ENCODE measurements at regions not wholly inside any gene's neighbourhood (a gene's known extent, or its start where the extent isn't known, plus 50 kb on each side); places are given as distances from the start of the nearest gene placed in this dataset.

DNA sequence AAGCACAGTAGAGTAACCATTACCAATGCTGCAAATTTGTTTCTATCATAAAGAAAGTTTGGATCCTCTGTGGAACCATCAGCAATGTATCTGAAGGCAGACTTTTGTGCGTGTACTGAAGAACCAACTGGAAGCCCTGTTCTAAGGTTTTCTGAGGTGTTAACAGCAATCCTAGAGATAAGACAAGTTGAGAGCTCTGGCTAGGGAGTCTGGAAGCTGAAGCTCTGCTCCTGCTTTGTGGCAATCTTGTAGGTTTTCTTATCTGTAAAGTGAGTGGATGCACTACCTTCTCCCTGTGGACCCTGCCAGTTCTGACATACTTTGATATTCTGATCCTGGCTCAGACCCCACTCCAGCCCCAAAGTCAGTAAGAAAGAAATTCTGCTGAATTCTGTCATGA is 171.2 kb upstream of the SLC14A2 start:
- no peak overlapping the region for H3K27ac ChIP-seq (ENCODE audit: extremely low read depth, low read depth, low read length)
- no peaks in the 10 kb centered on the region for H3K4me1 ChIP-seq (ENCODE audit: control insufficient read depth, insufficient read depth, low read length)
- POLR2A ChIA-PET = no interaction called here
- no peak overlapping the region for H3K4me3 ChIP-seq (ENCODE audit: low read depth, low read length)
- no peaks in the 10 kb centered on the region for H3K9me3 ChIP-seq (ENCODE audit: control insufficient read depth, insufficient read depth, low read depth, low read length)
- TF ChIP-seq KLF16 (tag by site-specific recombination; IDR thresholded peaks at IDR 0.05) (no peak), ZNF146 (tag by site-specific recombination; IDR thresholded peaks at IDR 0.05) (no peak), ZNF335 (tag by site-specific recombination; conservative IDR thresholded peaks at IDR 0.05) (no peak), ZNF629 (tag by site-specific recombination; IDR thresholded peaks at IDR 0.05) (no peak), ZFP3 (tag by site-specific recombination; IDR thresholded peaks at IDR 0.05; ENCODE audit: low read depth) (no peak), ZBTB1 (tag by site-specific recombination; IDR thresholded peaks at IDR 0.05) (no peak), SCRT1 (tag by site-specific recombination; IDR thresholded peaks at IDR 0.05; ENCODE audit: borderline replicate concordance) (no peak), SP7 (tag by site-specific recombination; IDR thresholded peaks at IDR 0.05) (no peak), ZBTB21 (tag by site-specific recombination; IDR thresholded peaks at IDR 0.05) (no peak), ZNF121 (tag by site-specific recombination; IDR thresholded peaks at IDR 0.05) (no peak), ZNF792 (tag by site-specific recombination; IDR thresholded peaks at IDR 0.05) (no peak), ZSCAN16 (tag by site-specific recombination; IDR thresholded peaks at IDR 0.05) (no peak), ZNF660 (tag by site-specific recombination; IDR thresholded peaks at IDR 0.05) (no peak), ZNF324 (tag by site-specific recombination; IDR thresholded peaks at IDR 0.05) (no peak)
- TF ChIP-seq, protein P1, sequence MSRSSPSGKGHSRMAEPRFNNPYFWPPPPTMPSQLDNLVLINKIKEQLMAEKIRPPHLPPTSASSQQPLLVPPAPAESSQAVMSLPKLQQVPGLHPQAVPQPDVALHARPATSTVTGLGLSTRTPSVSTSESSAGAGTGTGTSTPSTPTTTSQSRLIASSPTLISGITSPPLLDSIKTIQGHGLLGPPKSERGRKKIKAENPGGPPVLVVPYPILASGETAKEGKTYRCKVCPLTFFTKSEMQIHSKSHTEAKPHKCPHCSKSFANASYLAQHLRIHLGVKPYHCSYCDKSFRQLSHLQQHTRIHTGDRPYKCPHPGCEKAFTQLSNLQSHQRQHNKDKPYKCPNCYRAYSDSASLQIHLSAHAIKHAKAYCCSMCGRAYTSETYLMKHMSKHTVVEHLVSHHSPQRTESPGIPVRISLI (tag by site-specific recombination; IDR thresholded peaks at IDR 0.05) = no peak
- TF ChIP-seq, protein P2, sequence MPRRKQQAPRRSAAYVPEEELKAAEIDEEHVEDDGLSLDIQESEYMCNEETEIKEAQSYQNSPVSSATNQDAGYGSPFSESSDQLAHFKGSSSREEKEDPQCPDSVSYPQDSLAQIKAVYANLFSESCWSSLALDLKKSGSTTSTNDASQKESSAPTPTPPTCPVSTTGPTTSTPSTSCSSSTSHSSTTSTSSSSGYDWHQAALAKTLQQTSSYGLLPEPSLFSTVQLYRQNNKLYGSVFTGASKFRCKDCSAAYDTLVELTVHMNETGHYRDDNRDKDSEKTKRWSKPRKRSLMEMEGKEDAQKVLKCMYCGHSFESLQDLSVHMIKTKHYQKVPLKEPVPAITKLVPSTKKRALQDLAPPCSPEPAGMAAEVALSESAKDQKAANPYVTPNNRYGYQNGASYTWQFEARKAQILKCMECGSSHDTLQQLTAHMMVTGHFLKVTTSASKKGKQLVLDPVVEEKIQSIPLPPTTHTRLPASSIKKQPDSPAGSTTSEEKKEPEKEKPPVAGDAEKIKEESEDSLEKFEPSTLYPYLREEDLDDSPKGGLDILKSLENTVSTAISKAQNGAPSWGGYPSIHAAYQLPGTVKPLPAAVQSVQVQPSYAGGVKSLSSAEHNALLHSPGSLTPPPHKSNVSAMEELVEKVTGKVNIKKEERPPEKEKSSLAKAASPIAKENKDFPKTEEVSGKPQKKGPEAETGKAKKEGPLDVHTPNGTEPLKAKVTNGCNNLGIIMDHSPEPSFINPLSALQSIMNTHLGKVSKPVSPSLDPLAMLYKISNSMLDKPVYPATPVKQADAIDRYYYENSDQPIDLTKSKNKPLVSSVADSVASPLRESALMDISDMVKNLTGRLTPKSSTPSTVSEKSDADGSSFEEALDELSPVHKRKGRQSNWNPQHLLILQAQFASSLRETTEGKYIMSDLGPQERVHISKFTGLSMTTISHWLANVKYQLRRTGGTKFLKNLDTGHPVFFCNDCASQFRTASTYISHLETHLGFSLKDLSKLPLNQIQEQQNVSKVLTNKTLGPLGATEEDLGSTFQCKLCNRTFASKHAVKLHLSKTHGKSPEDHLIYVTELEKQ (tag by site-specific recombination; IDR thresholded peaks at IDR 0.05; ENCODE audit: borderline replicate concordance) = no peak
- TF ChIP-seq, protein P3, sequence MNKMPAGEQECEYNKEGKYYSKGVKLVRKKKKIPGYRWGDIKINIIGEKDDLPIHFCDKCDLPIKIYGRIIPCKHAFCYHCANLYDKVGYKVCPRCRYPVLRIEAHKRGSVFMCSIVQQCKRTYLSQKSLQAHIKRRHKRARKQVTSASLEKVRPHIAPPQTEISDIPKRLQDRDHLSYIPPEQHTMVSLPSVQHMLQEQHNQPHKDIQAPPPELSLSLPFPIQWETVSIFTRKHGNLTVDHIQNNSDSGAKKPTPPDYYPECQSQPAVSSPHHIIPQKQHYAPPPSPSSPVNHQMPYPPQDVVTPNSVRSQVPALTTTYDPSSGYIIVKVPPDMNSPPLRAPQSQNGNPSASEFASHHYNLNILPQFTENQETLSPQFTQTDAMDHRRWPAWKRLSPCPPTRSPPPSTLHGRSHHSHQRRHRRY (tag by site-specific recombination; IDR thresholded peaks at IDR 0.05) = no peak
- TF ChIP-seq, protein P4, sequence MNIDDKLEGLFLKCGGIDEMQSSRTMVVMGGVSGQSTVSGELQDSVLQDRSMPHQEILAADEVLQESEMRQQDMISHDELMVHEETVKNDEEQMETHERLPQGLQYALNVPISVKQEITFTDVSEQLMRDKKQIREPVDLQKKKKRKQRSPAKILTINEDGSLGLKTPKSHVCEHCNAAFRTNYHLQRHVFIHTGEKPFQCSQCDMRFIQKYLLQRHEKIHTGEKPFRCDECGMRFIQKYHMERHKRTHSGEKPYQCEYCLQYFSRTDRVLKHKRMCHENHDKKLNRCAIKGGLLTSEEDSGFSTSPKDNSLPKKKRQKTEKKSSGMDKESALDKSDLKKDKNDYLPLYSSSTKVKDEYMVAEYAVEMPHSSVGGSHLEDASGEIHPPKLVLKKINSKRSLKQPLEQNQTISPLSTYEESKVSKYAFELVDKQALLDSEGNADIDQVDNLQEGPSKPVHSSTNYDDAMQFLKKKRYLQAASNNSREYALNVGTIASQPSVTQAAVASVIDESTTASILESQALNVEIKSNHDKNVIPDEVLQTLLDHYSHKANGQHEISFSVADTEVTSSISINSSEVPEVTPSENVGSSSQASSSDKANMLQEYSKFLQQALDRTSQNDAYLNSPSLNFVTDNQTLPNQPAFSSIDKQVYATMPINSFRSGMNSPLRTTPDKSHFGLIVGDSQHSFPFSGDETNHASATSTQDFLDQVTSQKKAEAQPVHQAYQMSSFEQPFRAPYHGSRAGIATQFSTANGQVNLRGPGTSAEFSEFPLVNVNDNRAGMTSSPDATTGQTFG (tag by site-specific recombination; IDR thresholded peaks at IDR 0.05; ENCODE audit: borderline replicate concordance) = no peak
- TF ChIP-seq, protein P5, sequence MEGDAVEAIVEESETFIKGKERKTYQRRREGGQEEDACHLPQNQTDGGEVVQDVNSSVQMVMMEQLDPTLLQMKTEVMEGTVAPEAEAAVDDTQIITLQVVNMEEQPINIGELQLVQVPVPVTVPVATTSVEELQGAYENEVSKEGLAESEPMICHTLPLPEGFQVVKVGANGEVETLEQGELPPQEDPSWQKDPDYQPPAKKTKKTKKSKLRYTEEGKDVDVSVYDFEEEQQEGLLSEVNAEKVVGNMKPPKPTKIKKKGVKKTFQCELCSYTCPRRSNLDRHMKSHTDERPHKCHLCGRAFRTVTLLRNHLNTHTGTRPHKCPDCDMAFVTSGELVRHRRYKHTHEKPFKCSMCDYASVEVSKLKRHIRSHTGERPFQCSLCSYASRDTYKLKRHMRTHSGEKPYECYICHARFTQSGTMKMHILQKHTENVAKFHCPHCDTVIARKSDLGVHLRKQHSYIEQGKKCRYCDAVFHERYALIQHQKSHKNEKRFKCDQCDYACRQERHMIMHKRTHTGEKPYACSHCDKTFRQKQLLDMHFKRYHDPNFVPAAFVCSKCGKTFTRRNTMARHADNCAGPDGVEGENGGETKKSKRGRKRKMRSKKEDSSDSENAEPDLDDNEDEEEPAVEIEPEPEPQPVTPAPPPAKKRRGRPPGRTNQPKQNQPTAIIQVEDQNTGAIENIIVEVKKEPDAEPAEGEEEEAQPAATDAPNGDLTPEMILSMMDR (tag by site-specific recombination; IDR thresholded peaks at IDR 0.05) = no peak
- TF ChIP-seq, protein P6, sequence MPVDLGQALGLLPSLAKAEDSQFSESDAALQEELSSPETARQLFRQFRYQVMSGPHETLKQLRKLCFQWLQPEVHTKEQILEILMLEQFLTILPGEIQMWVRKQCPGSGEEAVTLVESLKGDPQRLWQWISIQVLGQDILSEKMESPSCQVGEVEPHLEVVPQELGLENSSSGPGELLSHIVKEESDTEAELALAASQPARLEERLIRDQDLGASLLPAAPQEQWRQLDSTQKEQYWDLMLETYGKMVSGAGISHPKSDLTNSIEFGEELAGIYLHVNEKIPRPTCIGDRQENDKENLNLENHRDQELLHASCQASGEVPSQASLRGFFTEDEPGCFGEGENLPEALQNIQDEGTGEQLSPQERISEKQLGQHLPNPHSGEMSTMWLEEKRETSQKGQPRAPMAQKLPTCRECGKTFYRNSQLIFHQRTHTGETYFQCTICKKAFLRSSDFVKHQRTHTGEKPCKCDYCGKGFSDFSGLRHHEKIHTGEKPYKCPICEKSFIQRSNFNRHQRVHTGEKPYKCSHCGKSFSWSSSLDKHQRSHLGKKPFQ (tag by site-specific recombination; IDR thresholded peaks at IDR 0.05) = no peak
- no peaks in the 10 kb centered on the region for H3K36me3 ChIP-seq (ENCODE audit: control insufficient read depth in 2 of 2, insufficient read depth in 1 of 2, low read length in 2 of 2)
- CTCF ChIA-PET = no interaction called here

Measured in HEK293 (cell line).